ENCODE measurements at regions not wholly inside any gene's neighbourhood (a gene's known extent, or its start where the extent isn't known, plus 50 kb on each side); places are given as distances from the start of the nearest gene placed in this dataset.

- DNase-seq, result no peak
Observed at GRCh38 chr4:177699365-177700213, 257.4 kb upstream of the AGA start.

GRCh38 chr4:177706916-177707315 is 264.7 kb upstream of the AGA start:
- no peak for DNase-seq

DNA sequence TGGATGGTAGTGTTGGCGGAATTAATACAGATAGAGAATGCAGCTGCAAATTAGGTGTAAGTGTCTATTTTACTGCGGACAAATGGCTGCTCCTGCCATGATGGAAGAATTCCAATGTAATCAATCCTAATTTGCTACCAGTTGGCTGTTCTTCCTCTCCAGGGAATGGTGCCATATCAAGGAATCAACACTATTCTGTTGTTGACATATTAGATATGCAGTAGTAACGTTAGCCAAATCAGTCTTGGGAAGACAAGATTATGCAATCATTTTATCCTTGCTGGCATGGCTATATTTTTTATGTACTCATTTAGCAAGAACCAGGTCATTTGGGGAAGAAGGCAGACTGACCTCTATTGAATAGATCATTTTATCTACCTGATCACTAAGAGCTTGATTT is 271.2 kb upstream of the AGA start:
- DNase-seq, result no peak

DNA sequence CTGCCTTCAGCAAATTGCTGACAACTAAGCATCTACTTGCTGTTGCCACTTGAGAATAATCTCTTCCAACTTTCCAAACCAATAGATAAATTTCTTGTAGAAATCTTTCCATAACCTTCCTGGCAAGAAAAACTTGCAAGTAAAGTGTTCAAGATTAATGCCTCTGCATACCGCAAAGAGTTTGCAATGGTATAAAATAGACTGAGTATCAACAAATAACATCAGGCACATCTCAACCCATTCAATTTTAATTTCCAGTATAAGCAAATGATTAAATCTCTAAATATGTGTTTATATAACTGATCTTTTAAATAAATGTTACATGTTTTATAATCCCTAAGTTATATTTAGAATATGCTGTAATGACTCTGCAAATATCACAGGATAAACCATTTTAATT is 275.2 kb upstream of the AGA start:
- no peak for DNase-seq

DNA sequence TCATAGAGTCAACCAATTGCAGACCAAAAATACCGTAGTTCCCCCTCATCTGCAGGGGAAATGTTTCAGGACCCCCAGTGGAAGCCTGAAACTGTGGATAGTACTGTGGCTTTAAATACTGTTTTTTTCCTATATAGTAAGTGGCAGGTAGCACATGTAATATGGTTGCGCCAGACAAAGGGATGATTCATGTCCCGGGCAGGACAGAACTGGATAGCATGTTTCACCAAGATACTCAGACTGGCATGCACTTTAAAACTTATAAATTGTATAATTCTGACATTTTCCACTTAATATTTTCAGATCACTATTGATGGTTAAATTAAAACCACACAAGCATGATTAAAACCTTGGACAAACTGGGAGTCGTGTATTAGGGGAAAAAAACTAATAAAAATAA is 276.3 kb upstream of the AGA start:
- no peak for DNase-seq

- DNase-seq, result no peak
Observed at GRCh38 chr4:177726111-177726510, 283.9 kb upstream of the AGA start.

GRCh38 chr4:177728361-177729152 is 286.3 kb upstream of the AGA start:
- no peak for DNase-seq

DNA sequence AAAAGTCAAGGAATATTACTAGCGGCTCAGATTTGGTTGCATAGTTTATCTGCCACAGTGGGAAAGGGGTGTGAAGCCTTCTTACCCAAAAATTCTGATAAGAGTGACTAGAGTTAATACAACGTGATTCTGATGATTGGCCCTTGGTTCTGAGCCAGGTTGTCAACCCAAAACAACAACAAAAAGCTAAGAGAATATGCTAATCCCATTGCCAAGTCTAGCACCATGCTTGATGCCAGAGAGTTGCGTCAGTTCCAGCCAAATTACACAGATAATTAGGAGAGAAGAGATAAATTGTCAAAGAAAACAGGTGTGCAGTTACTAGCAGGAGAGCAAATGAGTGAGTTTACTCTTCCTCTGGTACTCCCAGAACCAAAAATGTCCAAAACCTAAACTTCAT is 287.4 kb upstream of the AGA start:
- DNase-seq, result no peak

- DNase-seq, result no peak
Observed at GRCh38 chr4:177737387-177737940, 295.2 kb upstream of the AGA start.

GRCh38 chr4:177740563-177740962 is 298.3 kb upstream of the AGA start:
- no peak for DNase-seq

- DNase-seq, result no peak
Observed at GRCh38 chr4:177759729-177760128, 317.5 kb upstream of the AGA start.

DNA sequence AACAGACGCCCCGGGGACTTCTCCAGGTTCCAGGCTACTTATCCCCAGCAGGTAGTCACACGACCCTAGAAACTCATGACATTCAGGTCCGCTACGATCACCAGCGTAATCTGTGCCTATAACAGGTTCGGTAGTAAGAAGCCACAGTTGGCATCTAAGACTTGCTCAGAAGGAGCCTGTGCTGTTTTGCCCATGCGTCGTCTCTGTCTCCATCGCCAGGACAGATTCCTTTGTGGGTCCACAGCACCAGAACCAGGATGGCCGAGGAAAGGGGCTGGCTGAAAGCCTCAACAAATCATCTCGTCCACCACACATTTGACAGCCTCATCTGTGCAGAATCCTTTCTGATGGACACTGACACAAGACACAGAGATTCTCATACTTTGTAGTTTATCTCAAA is 319.5 kb upstream of the AGA start:
- DNase-seq, result no peak

- no peak for DNase-seq
Observed at GRCh38 chr4:177769155-177769554, 326.9 kb upstream of the AGA start.

- no peak for DNase-seq
Observed at GRCh38 chr4:177770776-177771175, 328.5 kb upstream of the AGA start.

- no peak for DNase-seq
Observed at GRCh38 chr4:177771645-177772044, 329.4 kb upstream of the AGA start.

- no peak for DNase-seq
Observed at GRCh38 chr4:177778623-177779022, 336.4 kb upstream of the AGA start.

DNA sequence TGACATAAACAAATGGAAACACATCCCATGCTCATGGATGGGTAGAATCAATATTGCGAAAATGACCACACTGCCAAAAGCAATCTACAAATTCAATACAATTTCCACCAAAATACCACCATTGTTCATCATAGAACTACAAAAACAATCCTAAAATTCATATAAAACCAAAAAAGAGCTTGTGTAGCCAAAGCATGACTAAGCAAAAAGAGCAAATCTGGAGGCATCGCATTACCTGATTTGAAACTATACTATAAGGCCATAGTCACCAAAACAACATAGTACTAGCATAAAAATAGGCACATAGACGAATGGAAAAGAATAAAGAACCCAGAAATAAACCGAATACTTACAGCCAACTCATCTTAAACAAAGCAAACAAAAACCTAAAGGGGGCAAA is 342.8 kb upstream of the AGA start:
- DNase-seq, result no peak

DNA sequence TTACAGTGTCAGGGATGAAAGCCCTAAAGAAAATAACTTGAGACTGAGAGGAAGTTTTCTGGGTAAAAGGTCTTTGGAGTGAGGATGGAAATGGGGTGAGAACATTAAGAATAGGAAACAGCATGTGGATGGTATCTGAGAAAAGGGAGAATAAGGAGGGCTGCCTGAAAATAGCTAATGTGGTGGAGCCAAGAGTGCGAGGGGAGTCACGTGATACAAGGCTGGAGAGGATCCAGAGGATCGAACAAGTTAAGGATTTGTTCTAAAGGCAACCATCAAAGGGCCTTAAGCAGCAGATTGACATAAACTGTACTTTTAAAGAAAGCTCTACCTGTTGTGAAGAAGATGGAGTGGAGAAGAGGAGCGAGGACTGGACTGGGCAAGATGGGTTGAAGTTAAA is 347.4 kb upstream of the AGA start:
- no peak for DNase-seq

- DNase-seq, result no peak
Observed at GRCh38 chr4:177791188-177791587, 349.0 kb upstream of the AGA start.

- DNase-seq, result no peak
Observed at GRCh38 chr4:177796841-177797240, 354.6 kb upstream of the AGA start.

DNA sequence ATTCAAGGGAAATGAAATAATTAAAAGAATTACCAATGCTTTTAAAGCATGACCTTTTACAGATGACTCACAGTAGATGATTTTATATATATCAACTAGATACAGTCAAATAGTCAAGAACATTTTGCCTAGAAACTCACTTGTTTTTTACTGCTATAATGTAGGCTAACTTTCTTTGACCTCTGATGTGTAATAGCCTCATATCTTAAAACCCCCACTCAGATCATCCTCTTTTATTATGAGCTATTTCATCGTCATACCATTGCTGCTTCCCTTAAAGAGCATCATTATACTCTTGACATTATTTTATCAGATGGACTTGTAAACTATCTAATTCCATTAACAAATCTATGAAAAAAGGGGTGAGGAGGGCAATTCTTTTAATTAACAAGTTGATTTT is 355.9 kb upstream of the AGA start:
- DNase-seq, result no peak

- no peak for DNase-seq
Observed at GRCh38 chr4:177802162-177802561, 359.9 kb upstream of the AGA start.

GRCh38 chr4:177802661-177803060 is 360.4 kb upstream of the AGA start:
- DNase-seq, result no peak

- no peak for DNase-seq
Observed at GRCh38 chr4:177803151-177803550, 360.9 kb upstream of the AGA start.
